ENCODE measurements at regions not wholly inside any gene's neighbourhood (a gene's known extent, or its start where the extent isn't known, plus 50 kb on each side); places are given as distances from the start of the nearest gene placed in this dataset.

DNA sequence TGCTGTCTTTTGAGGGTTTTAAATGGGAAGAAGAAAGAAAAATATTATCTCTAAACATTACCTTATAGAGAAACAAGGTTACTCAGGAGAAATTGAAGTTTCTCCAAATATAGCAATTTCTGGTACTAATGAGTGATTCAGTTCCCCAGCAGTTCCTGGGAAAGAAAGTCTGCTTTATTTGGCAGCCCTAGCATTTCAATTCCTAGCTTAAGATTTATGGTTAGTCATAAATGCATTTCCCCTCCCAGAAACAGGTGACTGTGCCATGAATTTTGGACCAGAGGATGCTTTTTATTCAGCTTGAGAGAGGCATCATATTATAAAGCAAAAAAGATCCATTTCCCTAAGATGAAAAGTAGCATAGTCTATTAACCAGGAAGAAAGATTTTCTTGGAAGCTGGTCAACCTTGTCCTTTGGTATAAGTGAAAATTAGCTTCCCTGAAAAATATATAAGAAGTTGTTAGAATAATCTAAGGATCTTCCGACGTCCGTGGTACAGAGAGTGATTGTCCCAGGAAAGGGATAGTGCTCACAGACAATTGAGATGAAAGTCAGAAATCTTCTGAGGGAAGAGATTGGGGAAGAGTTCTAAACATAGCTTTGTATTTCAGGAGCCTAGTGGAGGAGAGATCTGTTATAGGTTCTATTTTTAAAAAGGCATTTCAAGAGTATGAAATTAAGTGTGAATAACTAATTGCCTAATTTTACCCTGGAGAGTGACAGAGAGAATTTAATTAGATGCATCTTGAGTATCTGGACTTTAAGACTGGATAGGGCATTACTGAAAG lies 164.9 kb downstream of the ESM1 start:
- TF ChIP-seq, protein P1, sequence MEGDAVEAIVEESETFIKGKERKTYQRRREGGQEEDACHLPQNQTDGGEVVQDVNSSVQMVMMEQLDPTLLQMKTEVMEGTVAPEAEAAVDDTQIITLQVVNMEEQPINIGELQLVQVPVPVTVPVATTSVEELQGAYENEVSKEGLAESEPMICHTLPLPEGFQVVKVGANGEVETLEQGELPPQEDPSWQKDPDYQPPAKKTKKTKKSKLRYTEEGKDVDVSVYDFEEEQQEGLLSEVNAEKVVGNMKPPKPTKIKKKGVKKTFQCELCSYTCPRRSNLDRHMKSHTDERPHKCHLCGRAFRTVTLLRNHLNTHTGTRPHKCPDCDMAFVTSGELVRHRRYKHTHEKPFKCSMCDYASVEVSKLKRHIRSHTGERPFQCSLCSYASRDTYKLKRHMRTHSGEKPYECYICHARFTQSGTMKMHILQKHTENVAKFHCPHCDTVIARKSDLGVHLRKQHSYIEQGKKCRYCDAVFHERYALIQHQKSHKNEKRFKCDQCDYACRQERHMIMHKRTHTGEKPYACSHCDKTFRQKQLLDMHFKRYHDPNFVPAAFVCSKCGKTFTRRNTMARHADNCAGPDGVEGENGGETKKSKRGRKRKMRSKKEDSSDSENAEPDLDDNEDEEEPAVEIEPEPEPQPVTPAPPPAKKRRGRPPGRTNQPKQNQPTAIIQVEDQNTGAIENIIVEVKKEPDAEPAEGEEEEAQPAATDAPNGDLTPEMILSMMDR (conservative IDR thresholded peaks at IDR 0.05), result no peak
- no peak overlapping the region for H3K27ac ChIP-seq

- H3K27ac ChIP-seq, result no peak overlapping the region
These were observed 178.0 kb downstream of the ESM1 start for GRCh38 chr5:54807421-54807820.

GRCh38 chr5:54804521-54804920 lies 180.9 kb downstream of the ESM1 start:
- TF ChIP-seq, protein P1 (conservative IDR thresholded peaks at IDR 0.05), result no peak

More at GRCh38 chr5:54807421-54807820, 178.0 kb downstream of the ESM1 start:
- TF ChIP-seq, protein P1 (conservative IDR thresholded peaks at IDR 0.05), result no peak

DNA sequence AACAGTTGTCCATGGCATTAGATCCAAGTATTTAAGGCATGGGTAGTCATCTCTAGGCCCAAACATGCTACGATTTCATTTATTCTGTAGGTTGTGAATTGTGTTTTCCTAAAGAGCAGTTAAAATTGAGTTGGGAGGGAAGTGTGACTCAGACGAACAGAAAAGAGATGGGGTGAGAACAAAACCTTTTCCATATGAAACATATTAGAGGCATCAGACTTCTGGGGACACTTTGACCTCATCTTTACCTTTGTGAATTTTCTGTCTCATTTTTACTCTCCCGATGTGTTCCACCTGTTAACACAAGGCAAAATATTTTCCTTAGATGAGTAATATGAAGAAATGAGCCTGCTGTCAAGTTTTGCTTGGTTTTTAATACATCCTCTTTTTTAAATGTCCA lies 181.3 kb downstream of the ESM1 start:
- TF ChIP-seq, protein P1 (conservative IDR thresholded peaks at IDR 0.05), result no peak
- no peak overlapping the region for H3K27ac ChIP-seq

More at GRCh38 chr5:54804521-54804920, 180.9 kb downstream of the ESM1 start:
- no peak overlapping the region for H3K27ac ChIP-seq

GRCh38 chr5:54803471-54804011 lies 181.9 kb downstream of the ESM1 start:
- TF ChIP-seq, protein P1 (conservative IDR thresholded peaks at IDR 0.05), result no peak
- H3K27ac ChIP-seq, result no peak overlapping the region

GRCh38 chr5:54799645-54800044 lies 185.7 kb downstream of the ESM1 start:
- TF ChIP-seq, protein P1 (conservative IDR thresholded peaks at IDR 0.05), result no peak
- H3K27ac ChIP-seq, result no peak overlapping the region

DNA sequence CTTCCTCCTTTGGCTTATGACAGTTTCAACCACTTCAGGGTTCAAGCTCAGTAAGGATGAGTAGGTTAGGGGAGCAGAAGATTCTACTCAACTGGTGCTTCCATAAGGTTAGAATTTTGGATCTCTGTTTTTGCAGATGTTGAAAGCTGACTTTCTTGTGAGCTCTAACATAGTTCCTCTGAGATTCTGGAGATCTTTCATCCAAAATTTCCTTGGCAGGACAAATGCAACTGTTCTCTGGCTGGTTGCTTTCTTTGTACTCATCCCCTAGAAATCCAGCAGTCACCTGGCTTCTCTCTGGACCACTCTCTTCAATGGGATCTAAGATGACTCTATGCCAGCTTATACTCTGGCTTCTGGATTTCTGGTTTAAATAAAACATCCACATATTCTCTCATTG lies 189.6 kb downstream of the ESM1 start:
- TF ChIP-seq, protein P1 (conservative IDR thresholded peaks at IDR 0.05), result no peak

More for the DNA sequence above, 189.6 kb downstream of the ESM1 start:
- H3K27ac ChIP-seq, result no peak overlapping the region
